ENCODE measurements at regions not wholly inside any gene's neighbourhood (a gene's known extent, or its start where the extent isn't known, plus 50 kb on each side); places are given as distances from the start of the nearest gene placed in this dataset.

- TF ChIP-seq AGO2 (optimal IDR thresholded peaks at IDR 0.05; ENCODE audit: low read depth, low read length) (peak; percentile 85), ZNF619 (CRISPR knock-in tag; IDR thresholded peaks at IDR 0.05) (no peak)
Observed at GRCh38 chr17:77479372-77480198, 338.8 kb downstream of the SEC14L1 start (continued).

GRCh38 chr17:77480199-77480508, 339.4 kb downstream of the SEC14L1 start:
- POLR2A ChIA-PET: no interaction called here
- no peak overlapping the region for H3K9ac ChIP-seq (ENCODE audit: insufficient read depth, low read depth, low read length)
- TF ChIP-seq POLR2A (IDR thresholded peaks at IDR 0.05; ENCODE audit: insufficient read depth in 1 of 2, low read depth in 2 of 2, low read length in 2 of 2): 0 out of 4 replicates have a peak, but pooled peaks of 1 of the 2 experiments have one; percentile 0
- peak; percentile 11 for TF ChIP-seq RBM22 (optimal IDR thresholded peaks at IDR 0.05; ENCODE audit: low read length)
- no peak for TF ChIP-seq ZNF354B (CRISPR knock-in tag; IDR thresholded peaks at IDR 0.05)
- TF ChIP-seq SRF (IDR thresholded peaks at IDR 0.05; ENCODE audit: low read depth, low read length): no peak
- peak; percentile 24 for TF ChIP-seq SRSF1 (optimal IDR thresholded peaks at IDR 0.05; ENCODE audit: low read depth, low read length)
- peaks cover 94% of the 10 kb centered on the region for H4K20me1 ChIP-seq (ENCODE audit: insufficient read depth, low read length)
- no peak overlapping the region for H3K27ac ChIP-seq (ENCODE audit: extremely low read length, insufficient read depth, low read length)
- FAIRE-seq (no peak), DNase-seq (ENCODE audit: low spot score) (no peak), ATAC-seq (no peak)
- no peak overlapping the region for H3K4me2 ChIP-seq (ENCODE audit: low read depth, low read length)
- in situ Hi-C loops (cut with HindIII; ENCODE audit: extremely low pct_ligation_motif_present, low pct_unique_long_range_greater_than_20kb): no loop called here
- H3K4me3 ChIP-seq (replicated peaks in 1 of 3; ENCODE audit: insufficient read depth in 1 of 3, low read depth in 2 of 3, low read length in 3 of 3): no peak overlapping the region
- H3K79me2 ChIP-seq (ENCODE audit: insufficient read depth, low read length): peaks cover 82% of the 10 kb centered on the region
- no peaks in the 10 kb centered on the region for H3K27me3 ChIP-seq (ENCODE audit: control insufficient read depth in 1 of 2, insufficient read depth in 2 of 2, low read length in 2 of 2)
- H3K9me3 ChIP-seq (ENCODE audit: low read length): no peaks in the 10 kb centered on the region
- peaks cover 45 to 74% of the 10 kb centered on the region in 2 experiments for H3K36me3 ChIP-seq (replicated peaks in 1 of 2; ENCODE audit: control insufficient read depth in 1 of 2, insufficient read depth in 2 of 2, low read length in 2 of 2)
- H3K4me1 ChIP-seq (ENCODE audit: insufficient read depth, low read length): peaks cover 11% of the 10 kb centered on the region; the same call in 1 of the 2 replicates
- 94% methylated on average over 7 of the region's 7 CpGs for WGBS (ENCODE audit: low lambda C conversion rate)
- CTCF ChIA-PET (ENCODE audit: low intra/inter-chr PET ratio, low total read pairs): no interaction called here
- H2AFZ ChIP-seq (ENCODE audit: low read length): no peak overlapping the region
- intact Hi-C loops (cut with micrococcal nuclease; ENCODE audit: unreplicated experiment): no loop called here
- BruUV-seq (replicated peaks): no TSS peak

Data from HepG2 (cell line).